Panc1 (cell line): ENCODE measurements at regions not wholly inside any gene's neighbourhood (a gene's known extent, or its start where the extent isn't known, plus 50 kb on each side); places are given as distances from the start of the nearest gene placed in this dataset.

Source experiments
- ATAC-seq: fragments of 200-7000 bp; cut with Tn5 transposase; 2 replicates; pipeline ENCODE4 v1.9.1; 2020; ENCODE audit warnings: mild to moderate bottlenecking, moderate library complexity
- BruUV-seq: library from RNA; stranded (reverse); fragments of 400-500 nt; replicated peaks from 2 replicates; lab custom pipeline; 2021; lab: Mats Ljungman, UMichigan
- CTCF ChIA-PET: fragments of 300-600 bp; sonication (Branson Sonifier 250); formaldehyde crosslinking; loops from one replicate; lab custom pipeline; 2022; ENCODE audit warnings: antibody characterized with exemption; lab: Charles Lee
- POLR2A ChIA-PET: fragments of 300-600 bp; sonication (Branson Sonifier 250); formaldehyde crosslinking; loops from one replicate; lab custom pipeline; 2022; ENCODE audit warnings: antibody characterized with exemption; lab: Charles Lee
- DNase-seq: peaks from one replicate; pipeline ENCODE4 v3.0.0-alpha.2; 2010; ENCODE audit warnings: low read depth, low spot score
- H3K27ac ChIP-seq: 2 replicates; pipeline ENCODE4 v1.5.1; 2011; ENCODE audit warnings: mild to moderate bottlenecking, low read length, inconsistent platforms
- H3K27me3 ChIP-seq: fragments of 200-500 bp; sonication (Bioruptor generic); 2 replicates; pipeline ENCODE4 v1.6.0; 2014; ENCODE audit warnings: low read length, inconsistent platforms; ENCODE audit not compliant: control insufficient read depth, insufficient read depth
- H3K36me3 ChIP-seq: fragments of 200-500 bp; sonication (Bioruptor generic); 2 replicates; pipeline ENCODE4 v1.5.1; 2014; ENCODE audit warnings: inconsistent platforms, mild to moderate bottlenecking, low read length, moderate library complexity; ENCODE audit not compliant: control insufficient read depth, insufficient read depth
- H3K4me1 ChIP-seq: 2 replicates; pipeline ENCODE4 v1.5.1; 2011; ENCODE audit warnings: inconsistent platforms, mild to moderate bottlenecking, low read length, moderate library complexity; ENCODE audit not compliant: control insufficient read depth, insufficient read depth
- H3K4me3 ChIP-seq, 2 experiments: 2 replicates each; pipeline ENCODE4 v1.5.1; 2011 to 2012; ENCODE audit warnings: low read depth in 2 of 2, low read length in 2 of 2, mild to moderate bottlenecking in 2 of 2, inconsistent platforms in 1 of 2, moderate library complexity in 1 of 2
- H3K9me3 ChIP-seq: fragments of 200-500 bp; sonication (Bioruptor generic); 2 replicates; pipeline ENCODE4 v1.5.1; 2014; ENCODE audit warnings: low read depth, mild to moderate bottlenecking, inconsistent platforms, low read length, moderate library complexity; ENCODE audit not compliant: control insufficient read depth, insufficient read depth
- POLR2AphosphoS5 ChIP-seq: IDR thresholded peaks from 2 replicates; pipeline ENCODE4 v1.6.1; 2012; ENCODE audit warnings: mild to moderate bottlenecking, low read depth, low read length, moderate library complexity
- REST ChIP-seq, 2 experiments: IDR thresholded peaks; 2 replicates each; pipeline ENCODE4 v1.6.1; 2011 to 2012; ENCODE audit warnings: low read depth in 2 of 2, control low read depth in 1 of 2, low read length in 1 of 2, mild to moderate bottlenecking in 1 of 2, moderate library complexity in 1 of 2; ENCODE audit not compliant: insufficient read depth in 1 of 2
- in situ Hi-C: cut with HindIII; loops from 2 replicates; pipeline ENCODE4 v1.10.0; 2016; ENCODE audit warnings: low sequenced_read_pairs, low pct_unique_long_range_greater_than_20kb
- intact Hi-C: fragments of 100-400 bp; cut with micrococcal nuclease; formaldehyde crosslinking; loops from one replicate; pipeline ENCODE4 v1.10.0; 2022; ENCODE audit not compliant: unreplicated experiment
- TF ChIP-seq, protein P1 (sequence below): fragments of 450-650 bp; IDR thresholded peaks from 2 replicates; pipeline ENCODE4 v1.5.1; 2017; ENCODE audit warnings: mild to moderate bottlenecking

DNA sequence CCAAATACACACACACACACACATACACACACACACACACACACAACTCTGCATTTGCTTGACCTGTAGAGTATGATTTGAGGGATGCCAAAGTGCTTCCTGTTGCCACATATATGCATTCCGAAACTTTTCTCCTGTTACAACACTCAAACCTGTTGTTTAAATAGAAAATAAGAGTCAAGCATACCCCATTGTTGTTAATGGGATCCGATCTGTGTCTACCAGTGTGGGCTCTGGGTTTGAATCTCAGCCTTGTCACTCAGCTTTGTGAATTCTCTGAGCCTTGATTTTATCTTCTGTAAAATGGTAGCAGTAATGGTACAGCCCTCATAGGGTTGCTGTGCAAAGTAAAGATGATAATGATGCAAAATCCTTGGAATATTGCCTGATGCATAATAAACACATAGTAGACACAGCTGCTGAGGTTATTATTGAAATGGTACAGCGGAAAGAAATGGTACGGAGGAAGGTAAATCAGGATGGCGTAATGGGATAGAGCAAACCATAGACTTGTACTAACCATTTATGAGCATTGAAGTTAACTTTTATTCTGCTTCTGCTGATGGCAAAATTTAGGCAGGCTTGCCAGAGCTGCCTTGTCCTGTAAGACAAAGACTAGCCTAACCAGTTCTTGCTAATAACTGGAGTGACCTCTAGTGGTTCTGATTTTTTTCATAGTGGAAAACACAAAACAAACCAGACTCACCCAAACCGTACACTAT, 113.5 kb upstream of the PHACTR1 start:
- POLR2A ChIA-PET = interaction anchor here (0.6 to 0.8 kb wide), 2 partner anchors 313 to 1050 kb away, joined by 3 read pairs; partner anchors contain the start of gene EDN1
- intact Hi-C loops = loop anchor here (1.0 to 10.0 kb wide), 4 partner anchors 108 to 311 kb away; no protein-coding TSS in a partner anchor

GRCh38 chr6:12603673-12604049, 112.9 kb upstream of the PHACTR1 start:
- no TSS peak for BruUV-seq
- no peak for ATAC-seq
- Histone ChIP-seq H3K9me3 (no peaks in the 10 kb centered on the region), H3K27me3 (no peaks in the 10 kb centered on the region), H3K4me3 (no peak overlapping the region), H3K27ac (peak overlapping the region; percentile 91; the same call in 1 of the 2 replicates), H3K4me1 (peaks cover 20% of the 10 kb centered on the region), H3K36me3 (no peaks in the 10 kb centered on the region)
- in situ Hi-C loops (no loop called here), intact Hi-C loops (loop anchor here (1.0 to 10.0 kb wide), 4 partner anchors 109 to 311 kb away; no protein-coding TSS in a partner anchor)
- CTCF ChIA-PET = interaction anchor here (1.0 to 1.4 kb wide), 4 partner anchors 292 to 316 kb away, joined by 3 to 10 read pairs (median 6); no protein-coding TSS in a partner anchor
- POLR2A ChIA-PET = interaction anchor here (0.8 kb wide), 1 partner anchor 313 kb away, joined by 3 read pairs; the partner anchor contains the start of gene EDN1
- no peak for DNase-seq
- TF ChIP-seq, protein P1, sequence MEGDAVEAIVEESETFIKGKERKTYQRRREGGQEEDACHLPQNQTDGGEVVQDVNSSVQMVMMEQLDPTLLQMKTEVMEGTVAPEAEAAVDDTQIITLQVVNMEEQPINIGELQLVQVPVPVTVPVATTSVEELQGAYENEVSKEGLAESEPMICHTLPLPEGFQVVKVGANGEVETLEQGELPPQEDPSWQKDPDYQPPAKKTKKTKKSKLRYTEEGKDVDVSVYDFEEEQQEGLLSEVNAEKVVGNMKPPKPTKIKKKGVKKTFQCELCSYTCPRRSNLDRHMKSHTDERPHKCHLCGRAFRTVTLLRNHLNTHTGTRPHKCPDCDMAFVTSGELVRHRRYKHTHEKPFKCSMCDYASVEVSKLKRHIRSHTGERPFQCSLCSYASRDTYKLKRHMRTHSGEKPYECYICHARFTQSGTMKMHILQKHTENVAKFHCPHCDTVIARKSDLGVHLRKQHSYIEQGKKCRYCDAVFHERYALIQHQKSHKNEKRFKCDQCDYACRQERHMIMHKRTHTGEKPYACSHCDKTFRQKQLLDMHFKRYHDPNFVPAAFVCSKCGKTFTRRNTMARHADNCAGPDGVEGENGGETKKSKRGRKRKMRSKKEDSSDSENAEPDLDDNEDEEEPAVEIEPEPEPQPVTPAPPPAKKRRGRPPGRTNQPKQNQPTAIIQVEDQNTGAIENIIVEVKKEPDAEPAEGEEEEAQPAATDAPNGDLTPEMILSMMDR = peak; percentile 43; the same call in 1 of the 2 replicates
- TF ChIP-seq POLR2AphosphoS5 = no peak

More for the DNA sequence above, 113.5 kb upstream of the PHACTR1 start:
- Histone ChIP-seq H3K4me1 (peaks cover 20% of the 10 kb centered on the region), H3K27me3 (no peaks in the 10 kb centered on the region), H3K36me3 (no peaks in the 10 kb centered on the region), H3K27ac (peak overlapping the region; percentile 91), H3K4me3 (no peak overlapping the region), H3K9me3 (no peaks in the 10 kb centered on the region)
- CTCF ChIA-PET = interaction anchor here (0.5 to 1.4 kb wide), 7 partner anchors 22 to 316 kb away, joined by 3 to 10 read pairs (median 5); no protein-coding TSS in a partner anchor
- TF ChIP-seq, protein P1 = peak; percentile 72
- no peak for TF ChIP-seq REST (IDR thresholded peaks at IDR 0.05; ENCODE audit: insufficient read depth in 1 of 2, low read depth in 2 of 2, low read length in 1 of 2)
- in situ Hi-C loops = no loop called here
- BruUV-seq = no TSS peak
- DNase-seq (peak; percentile 45), ATAC-seq (peak; percentile 84)
